GM12878 (cell line): ENCODE measurements at regions not wholly inside any gene's neighbourhood (a gene's known extent, or its start where the extent isn't known, plus 50 kb on each side); places are given as distances from the start of the nearest gene placed in this dataset.

Experiments
- ATAC-seq: fragments of 200-7000 bp; cut with Tn5 transposase; 3 replicates; pipeline ENCODE4 v1.9.1; 2020; ENCODE audit warnings: mild to moderate bottlenecking, moderate library complexity
- BruUV-seq: library from RNA; stranded (reverse); fragments of 400-500 nt; replicated peaks from 2 replicates; lab custom pipeline; 2021; lab: Mats Ljungman, UMichigan
- CTCF ChIA-PET: fragments of 300-600 bp; sonication (Branson Sonifier 250); formaldehyde crosslinking; extraction: SDS; loops from one replicate; lab custom pipeline; 2021; ENCODE audit warnings: inconsistent platforms; lab: Yijun Ruan, JAX
- POLR2A ChIA-PET: fragments of 350-600 bp; formaldehyde crosslinking; extraction: SDS; loops from one replicate; lab custom pipeline; 2021; ENCODE audit warnings: inconsistent platforms; lab: Charles Lee
- RAD21 ChIA-PET: fragments of 300-600 bp; sonication (Branson Sonifier 250); formaldehyde crosslinking; loops from one replicate; lab custom pipeline; 2023; ENCODE audit warnings: antibody characterized with exemption; ENCODE audit not compliant: unreplicated experiment; lab: Charles Lee
- SMC1A ChIA-PET: fragments of 300-600 bp; sonication (Branson Sonifier 250); formaldehyde crosslinking; loops from one replicate; lab custom pipeline; 2023; ENCODE audit not compliant: unreplicated experiment, uncharacterized antibody; lab: Charles Lee
- DNase-seq: peaks from one replicate; pipeline ENCODE4 v3.0.0-alpha.2; 2011; ENCODE audit warnings: low read depth, low spot score
- FAIRE-seq: peaks from 3 replicates; lab custom pipeline; 2011; peaks lifted over from hg19 to GRCh38; lab: Jason Lieb, UNC
- H2AFZ ChIP-seq: 2 replicates; pipeline ENCODE4 v1.6.0; 2011; ENCODE audit warnings: low read depth, low read length, control low read depth; ENCODE audit not compliant: control insufficient read depth
- H3K27ac ChIP-seq: 2 replicates; pipeline ENCODE4 v1.5.1; 2011; ENCODE audit warnings: control low read depth; ENCODE audit not compliant: control insufficient read depth, insufficient read depth
- H3K27me3 ChIP-seq, 2 experiments: replicated peaks in 1 of 2; 2 replicates each; pipeline versions ENCODE4 v1.6.0 to v1.6.1; 2011; ENCODE audit warnings: low read length in 1 of 2; ENCODE audit not compliant: control insufficient read depth in 2 of 2, insufficient read depth in 2 of 2
- H3K36me3 ChIP-seq, 2 experiments: 2 replicates each; pipeline ENCODE4 v1.5.1; 2011; ENCODE audit warnings: low read length in 1 of 2; ENCODE audit not compliant: control insufficient read depth in 2 of 2, insufficient read depth in 2 of 2
- H3K4me1 ChIP-seq: 2 replicates; pipeline ENCODE4 v1.6.1; 2011; ENCODE audit warnings: mild to moderate bottlenecking, low read length, moderate library complexity, mixed read lengths; ENCODE audit not compliant: control insufficient read depth, insufficient read depth
- H3K4me2 ChIP-seq: 2 replicates; pipeline ENCODE4 v1.6.0; 2011; ENCODE audit warnings: control low read depth; ENCODE audit not compliant: control insufficient read depth, insufficient read depth
- H3K4me3 ChIP-seq: fragments of 200-600 bp; sonication (generic); 2 replicates; pipeline ENCODE4 v1.5.1; 2016
- H3K79me2 ChIP-seq: 2 replicates; pipeline ENCODE4 v1.6.0; 2011; ENCODE audit warnings: low read length; ENCODE audit not compliant: control insufficient read depth, insufficient read depth
- H3K9ac ChIP-seq: 2 replicates; pipeline ENCODE4 v1.8.0; 2011; ENCODE audit warnings: low read length, control low read depth, mixed read lengths; ENCODE audit not compliant: control insufficient read depth, insufficient read depth
- H3K9me3 ChIP-seq: replicated peaks from 3 replicates; pipeline ENCODE4 v1.5.1; 2011; ENCODE audit warnings: mild to moderate bottlenecking, low read length; ENCODE audit not compliant: control insufficient read depth, insufficient read depth
- H4K20me1 ChIP-seq: 2 replicates; pipeline ENCODE4 v1.6.0; 2011; ENCODE audit not compliant: control insufficient read depth, insufficient read depth
- GATAD2B ChIP-seq: fragments of 450-650 bp; conservative IDR thresholded peaks from 2 replicates; pipeline ENCODE4 v1.6.1; 2017; ENCODE audit warnings: low read depth, mild to moderate bottlenecking, moderate library complexity
- IRF5 ChIP-seq: fragments of 450-650 bp; IDR thresholded peaks from 2 replicates; pipeline ENCODE4 v1.6.1; 2017; ENCODE audit warnings: borderline replicate concordance
- MYB ChIP-seq: fragments of 150-350 bp; IDR thresholded peaks from 2 replicates; pipeline ENCODE4 v1.6.1; 2014; ENCODE audit warnings: mild to moderate bottlenecking, low read depth, low read length, borderline replicate concordance
- RB1 ChIP-seq: fragments of 450-650 bp; formaldehyde crosslinking; IDR thresholded peaks from 2 replicates; pipeline ENCODE4 v1.6.1; 2017; ENCODE audit warnings: mild to moderate bottlenecking, borderline replicate concordance
- STAT3 ChIP-seq: IDR thresholded peaks from 2 replicates; pipeline ENCODE4 v1.6.1; 2011; ENCODE audit warnings: low read depth, low read length, improper control_type of control experiment
- WRNIP1 ChIP-seq: IDR thresholded peaks from 2 replicates; pipeline ENCODE4 v1.6.1; 2011; ENCODE audit warnings: low read depth, low read length, improper control_type of control experiment, borderline replicate concordance
- WGBS: methylation state at CpG from one replicate; pipeline ENCODE4 v1.1.6; 2016; ENCODE audit warnings: low lambda C conversion rate; ENCODE audit not compliant: insufficient replicate concordance, insufficient coverage; ENCODE audit errors: missing lambda C conversion rate; 5-methylcytosine and 5-hydroxymethylcytosine counted together
- in situ Hi-C: fragments of 300-500 bp; cut with MboI; formaldehyde crosslinking; loops from 9 replicates; pipeline ENCODE4 v1.14.3; 2018; ENCODE audit warnings: mixed read lengths
- intact Hi-C: fragments of 100-400 bp; cut with micrococcal nuclease; formaldehyde crosslinking; loops from one replicate; pipeline ENCODE4 v1.14.2; 2022; ENCODE audit not compliant: unreplicated experiment
- TF ChIP-seq, protein P1 (sequence below): IDR thresholded peaks from 2 replicates; pipeline ENCODE4 v1.6.1; 2012; ENCODE audit warnings: low read depth, low read length, improper control_type of control experiment

DNA sequence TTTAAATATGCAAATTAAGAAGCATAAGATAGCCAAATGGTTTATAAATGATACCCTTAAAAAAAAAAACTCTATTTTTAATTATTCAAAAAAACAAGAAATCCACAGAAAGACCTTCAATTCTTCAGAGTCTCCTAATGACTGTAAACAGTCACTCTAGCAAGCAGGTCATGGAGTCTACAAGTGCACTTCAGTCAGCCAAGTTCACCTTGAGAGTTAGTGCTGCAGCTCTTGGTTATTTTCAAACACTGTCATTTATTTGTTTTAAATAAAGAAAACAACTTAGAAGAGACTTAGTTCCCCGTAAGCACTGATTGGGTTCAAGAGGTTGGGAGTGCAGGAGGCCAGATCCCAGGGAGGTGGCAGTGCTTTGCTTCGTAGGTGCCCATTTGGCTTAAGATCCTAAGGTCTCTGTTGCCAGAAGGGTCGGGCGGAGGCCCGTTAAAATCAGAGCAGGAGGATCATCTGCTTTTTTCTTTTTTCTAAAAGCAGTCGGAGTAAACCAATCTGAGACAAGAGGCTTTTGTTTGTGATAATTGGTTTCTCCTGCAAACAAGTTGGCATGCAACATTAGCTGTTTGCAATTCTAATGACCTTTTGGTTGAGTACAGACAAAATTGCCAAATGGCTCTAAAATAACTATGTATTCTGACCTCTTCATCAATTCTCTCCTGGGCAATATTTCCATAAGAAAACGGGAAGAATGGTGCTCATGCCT, 86.4 kb upstream of the ELMO1 start:
- TF ChIP-seq IRF5, result no peak
- TF ChIP-seq GATAD2B, result no peak
- TF ChIP-seq, protein P1, sequence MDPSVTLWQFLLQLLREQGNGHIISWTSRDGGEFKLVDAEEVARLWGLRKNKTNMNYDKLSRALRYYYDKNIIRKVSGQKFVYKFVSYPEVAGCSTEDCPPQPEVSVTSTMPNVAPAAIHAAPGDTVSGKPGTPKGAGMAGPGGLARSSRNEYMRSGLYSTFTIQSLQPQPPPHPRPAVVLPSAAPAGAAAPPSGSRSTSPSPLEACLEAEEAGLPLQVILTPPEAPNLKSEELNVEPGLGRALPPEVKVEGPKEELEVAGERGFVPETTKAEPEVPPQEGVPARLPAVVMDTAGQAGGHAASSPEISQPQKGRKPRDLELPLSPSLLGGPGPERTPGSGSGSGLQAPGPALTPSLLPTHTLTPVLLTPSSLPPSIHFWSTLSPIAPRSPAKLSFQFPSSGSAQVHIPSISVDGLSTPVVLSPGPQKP, result no peak
- no peak for TF ChIP-seq STAT3
- TF ChIP-seq MYB, result no peak
- no peak for TF ChIP-seq RB1
- no peak for TF ChIP-seq WRNIP1
- POLR2A ChIA-PET, result no interaction called here
- no peak for FAIRE-seq
- no peaks in the 10 kb centered on the region for H4K20me1 ChIP-seq
- CTCF ChIA-PET, result interaction anchor here (1.8 kb wide), 1 partner anchor 299 kb away, joined by 4 read pairs; no protein-coding TSS in a partner anchor
- in situ Hi-C loops, result no loop called here
- no peaks in the 10 kb centered on the region for H3K36me3 ChIP-seq
- H3K27me3 ChIP-seq, result no peaks in the 10 kb centered on the region
- H3K79me2 ChIP-seq, result no peaks in the 10 kb centered on the region
- H3K4me2 ChIP-seq, result no peak overlapping the region
- H3K9me3 ChIP-seq, result no peaks in the 10 kb centered on the region
- RAD21 ChIA-PET, result no interaction called here
- H3K27ac ChIP-seq, result no peak overlapping the region
- DNase-seq, result no peak
- no peak overlapping the region for H3K9ac ChIP-seq
- WGBS, result 44% methylated on average over 7 of the region's 7 CpGs
- H3K4me1 ChIP-seq, result no peaks in the 10 kb centered on the region
- SMC1A ChIA-PET, result interaction anchor here (0.5 kb wide), 1 partner anchor 395 kb away, joined by 3 read pairs; no protein-coding TSS in a partner anchor
- ATAC-seq, result no peak
- H3K4me3 ChIP-seq, result no peak overlapping the region
- H2AFZ ChIP-seq, result no peak overlapping the region
- BruUV-seq, result no TSS peak
- intact Hi-C loops, result no loop called here
